HG03103 (cell line): ENCODE measurements at regions not wholly inside any gene's neighbourhood (a gene's known extent, or its start where the extent isn't known, plus 50 kb on each side); places are given as distances from the start of the nearest gene placed in this dataset.
"Not testable (repeated sequence)": the region's sequence is repeated elsewhere in the genome, so short reads cannot be mapped to it uniquely, and the experiment has no call there.

ENCODE experiments used
- ATAC-seq: cut with Tn5 transposase; IDR thresholded peaks from one replicate; pipeline ENCODE4 v1.9.1; 2021; ENCODE audit warnings: low read depth; ENCODE audit not compliant: unreplicated experiment

DNA sequence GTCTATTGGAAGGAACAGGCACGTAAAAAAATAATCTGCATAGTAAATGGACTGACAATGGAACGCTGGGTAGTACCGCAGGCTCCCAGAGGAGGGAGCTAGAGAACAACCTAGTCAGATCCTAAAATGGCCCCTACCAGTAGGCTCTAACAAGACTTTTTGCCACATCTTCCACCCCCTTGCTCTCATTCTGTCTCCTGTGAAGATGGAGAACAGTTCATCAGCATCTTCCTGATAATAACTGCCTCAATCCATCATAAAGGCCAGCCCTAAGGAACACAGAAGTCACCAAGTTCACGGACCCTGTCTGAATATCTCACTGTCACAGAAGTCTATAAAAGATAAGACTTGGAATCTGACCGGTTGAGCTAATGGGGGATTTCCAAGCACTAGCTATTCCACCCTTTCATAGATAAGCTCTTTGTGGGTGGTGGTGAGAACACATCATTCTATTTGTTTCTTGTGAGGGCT is 133.4 kb downstream of the SLC1A3 start:
- peak; percentile 47 for ATAC-seq

GRCh38 chr5:36740259-36740898 is 134.0 kb downstream of the SLC1A3 start:
- no peak for ATAC-seq

DNA sequence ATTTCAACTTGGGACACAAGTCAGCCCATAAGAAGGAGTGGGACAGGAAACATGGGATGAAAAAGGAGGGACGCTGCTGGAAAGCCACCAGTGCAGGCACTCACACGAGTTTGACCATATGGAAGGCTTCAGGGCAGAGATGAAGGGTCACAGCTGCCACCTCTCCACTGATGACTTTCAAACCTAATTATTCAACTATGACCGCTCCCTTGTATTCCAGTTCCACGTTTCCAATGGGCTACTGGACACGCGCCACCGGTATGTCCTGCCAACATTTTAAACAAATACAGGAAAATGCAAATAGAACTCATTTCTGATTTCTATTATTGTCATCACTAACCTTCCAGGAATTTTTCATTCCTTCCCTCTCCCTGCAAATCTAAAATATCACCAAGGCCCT is 134.7 kb downstream of the SLC1A3 start:
- ATAC-seq, result no peak

DNA sequence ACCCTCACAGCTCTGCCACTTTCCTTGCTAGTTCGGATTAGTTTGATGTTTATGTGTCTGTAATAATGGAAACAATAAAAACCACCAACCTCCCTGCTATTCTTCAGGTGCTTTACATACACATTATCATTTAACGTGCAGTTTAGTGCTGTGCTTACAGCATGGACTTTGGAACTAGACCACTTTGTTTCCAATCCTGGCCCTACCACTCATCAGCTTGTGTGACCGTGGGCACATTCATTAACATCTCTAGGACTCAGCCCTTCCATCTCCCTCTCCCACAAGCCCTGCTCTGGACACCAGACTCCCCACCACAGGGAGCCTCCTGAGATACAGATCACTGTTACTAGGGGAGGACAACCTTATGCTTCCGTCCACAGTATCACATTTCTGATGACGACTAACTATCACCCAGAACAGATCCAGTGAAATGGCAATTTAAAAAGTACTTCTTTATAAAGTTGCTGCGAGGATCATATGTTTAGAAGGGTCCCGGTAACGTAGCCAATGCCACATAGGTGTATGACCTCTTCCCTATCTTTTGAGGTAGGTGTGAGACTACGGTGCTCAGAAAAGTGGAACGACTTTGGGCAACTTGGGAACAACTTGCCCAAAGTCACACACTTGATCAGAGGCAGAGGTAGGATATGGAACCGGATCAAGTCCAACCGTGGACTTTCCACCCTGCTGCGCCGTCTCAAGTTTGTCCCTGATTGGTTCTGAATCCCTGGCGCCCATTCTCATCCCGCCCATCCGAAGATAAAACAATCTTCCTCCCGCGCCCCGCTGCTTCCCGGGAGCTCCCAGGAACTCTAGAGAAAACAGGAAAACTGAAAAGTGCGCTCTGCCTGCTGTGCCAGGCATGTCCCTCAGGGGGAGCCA is 132.4 kb upstream of the NIPBL start:
- no peak for ATAC-seq

DNA sequence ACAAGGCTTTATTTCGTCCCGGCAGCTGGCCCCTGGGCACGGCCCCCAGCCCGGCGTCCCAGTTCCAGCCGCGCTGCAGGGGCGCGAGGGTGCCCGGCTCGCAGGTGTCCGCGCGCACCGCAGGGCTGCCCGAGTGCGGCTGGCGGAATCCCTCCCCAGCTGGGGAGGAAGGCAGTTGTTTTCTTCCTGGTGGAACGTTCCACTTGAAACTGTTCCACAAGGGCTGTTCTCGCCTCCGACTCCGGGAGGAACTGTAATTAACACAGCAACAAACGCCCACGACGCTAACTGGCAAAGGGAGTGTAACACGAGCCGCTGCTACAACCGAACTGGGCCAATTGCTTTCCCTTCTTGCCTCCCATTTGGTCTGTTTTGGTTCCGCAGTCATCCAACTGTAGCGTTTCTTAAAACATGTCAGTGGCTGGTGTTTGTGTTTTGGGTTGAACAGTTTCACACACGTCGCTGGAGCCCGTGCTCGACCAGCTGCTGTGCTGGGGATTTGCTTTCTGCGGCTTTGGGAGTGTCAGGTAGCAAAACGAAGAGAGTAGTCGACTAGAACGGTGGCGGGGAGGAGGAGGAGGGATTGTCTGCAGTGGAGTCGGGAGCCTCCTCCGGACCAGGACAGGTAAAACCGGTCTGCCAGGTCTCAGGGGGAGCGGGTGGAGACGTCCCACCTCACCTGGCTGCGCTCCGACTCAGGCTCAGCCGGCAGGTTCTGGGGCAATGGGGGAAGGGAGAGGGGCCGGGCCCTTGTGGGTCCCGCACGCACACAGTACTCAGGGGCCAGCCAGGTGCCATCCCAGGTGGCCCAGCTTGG is 131.6 kb upstream of the NIPBL start:
- ATAC-seq, result peak; percentile 72

DNA sequence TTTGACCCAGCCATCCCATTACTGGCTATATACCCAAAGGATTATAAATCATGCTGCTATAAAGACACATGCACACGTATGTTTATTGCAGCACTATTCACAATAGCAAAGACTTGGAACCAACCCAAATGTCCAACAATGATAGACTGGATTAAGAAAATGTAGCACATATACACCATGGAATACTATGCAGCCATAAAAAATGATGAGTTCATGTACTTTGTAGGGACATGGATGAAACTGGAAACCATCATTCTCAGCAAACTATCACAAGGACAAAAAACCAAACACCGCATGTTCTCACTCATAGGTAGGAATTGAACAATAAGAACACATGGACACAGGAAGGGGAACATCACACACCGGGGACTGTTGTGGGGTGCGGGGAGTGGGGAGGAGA is 128.8 kb upstream of the NIPBL start:
- not testable (repeated sequence) for ATAC-seq

GRCh38 chr5:36751886-36752285 is 124.7 kb upstream of the NIPBL start:
- ATAC-seq, result no peak

GRCh38 chr5:36755342-36755741 is 121.2 kb upstream of the NIPBL start:
- no peak for ATAC-seq

DNA sequence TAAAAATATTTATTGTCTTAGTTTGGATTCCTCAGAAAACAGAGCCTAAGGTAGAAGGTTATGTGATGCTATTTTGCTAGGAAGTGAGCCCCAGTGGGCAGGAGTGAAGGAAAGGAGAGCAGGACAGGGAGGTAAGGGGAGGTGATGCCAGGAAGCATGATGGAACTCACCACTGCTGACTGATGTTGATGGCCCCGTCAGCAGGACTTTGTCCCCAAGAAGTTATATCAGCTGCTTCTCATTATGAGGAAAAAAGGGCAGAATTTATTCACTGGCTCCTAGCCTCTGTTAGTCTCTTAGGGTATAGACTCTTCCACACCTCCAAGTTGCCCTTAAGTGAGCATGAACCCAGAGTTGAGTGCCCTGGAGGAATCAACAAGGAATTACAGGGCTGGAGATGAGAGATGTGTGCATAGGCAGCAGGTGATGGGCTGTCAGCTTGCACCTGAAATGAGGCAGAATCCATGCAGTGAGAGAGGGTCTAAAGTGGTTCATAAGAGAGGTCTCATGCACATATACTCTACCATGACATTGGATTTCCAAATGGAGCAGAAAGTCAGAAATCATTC is 120.6 kb upstream of the NIPBL start:
- ATAC-seq, result no peak

DNA sequence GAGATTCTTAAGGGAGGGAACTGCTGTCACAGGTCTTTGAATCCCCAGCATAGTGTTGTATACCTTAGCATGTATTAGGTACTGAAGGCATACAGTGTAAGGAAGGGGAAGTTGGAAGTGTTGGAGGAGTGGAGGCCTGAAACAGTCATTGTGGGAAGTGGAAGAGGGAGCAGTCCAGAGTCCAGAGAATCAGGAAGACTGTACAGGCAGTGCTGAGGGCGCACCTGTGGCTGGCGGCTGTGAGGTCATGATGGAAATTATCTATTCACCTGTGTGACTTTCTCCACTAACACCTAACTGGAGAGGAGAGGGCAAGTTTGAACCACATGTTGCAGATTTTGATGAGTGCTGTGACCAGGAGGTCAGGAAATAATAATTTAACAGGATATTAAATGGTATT is 119.7 kb upstream of the NIPBL start:
- no peak for ATAC-seq

- no peak for ATAC-seq
These were observed 117.5 kb upstream of the NIPBL start for GRCh38 chr5:36759117-36759516.

GRCh38 chr5:36763454-36763853 is 113.1 kb upstream of the NIPBL start:
- no peak for ATAC-seq

GRCh38 chr5:36765876-36766275 is 110.7 kb upstream of the NIPBL start:
- ATAC-seq, result no peak

GRCh38 chr5:36766981-36767380 is 109.6 kb upstream of the NIPBL start:
- ATAC-seq, result no peak

GRCh38 chr5:36768450-36768849 is 108.1 kb upstream of the NIPBL start:
- ATAC-seq, result no peak

DNA sequence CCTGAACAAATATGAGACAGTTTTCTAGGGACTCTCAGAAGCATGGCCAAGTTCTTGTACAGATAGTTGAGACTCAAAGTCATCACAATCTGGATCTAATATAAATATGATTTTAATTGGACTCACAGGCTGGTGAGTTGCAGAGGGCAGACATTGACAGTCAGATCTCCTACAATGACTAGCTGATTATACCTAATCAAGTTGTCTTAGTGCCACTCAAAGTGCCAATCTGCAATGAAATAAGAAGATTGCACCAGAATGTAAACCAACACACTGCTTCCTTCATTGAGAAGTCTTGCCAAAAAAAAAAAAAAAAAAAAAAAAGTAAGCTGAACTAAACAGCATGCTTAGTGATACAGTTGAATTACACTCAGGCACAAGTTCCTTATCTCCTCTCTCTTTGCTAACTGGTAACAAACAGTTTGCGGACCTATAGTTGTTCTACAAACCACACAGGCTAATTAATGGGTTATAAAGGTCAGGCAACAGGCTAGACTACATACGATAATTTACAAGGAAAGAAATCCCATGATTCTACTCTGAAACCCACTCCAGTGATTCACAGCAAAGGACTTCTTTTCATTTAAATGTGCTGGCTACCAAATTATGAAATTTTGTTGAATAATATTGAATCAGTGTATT is 107.3 kb upstream of the NIPBL start:
- ATAC-seq, result no peak

- ATAC-seq, result no peak
These were observed 106.4 kb upstream of the NIPBL start for GRCh38 chr5:36770125-36770524.

DNA sequence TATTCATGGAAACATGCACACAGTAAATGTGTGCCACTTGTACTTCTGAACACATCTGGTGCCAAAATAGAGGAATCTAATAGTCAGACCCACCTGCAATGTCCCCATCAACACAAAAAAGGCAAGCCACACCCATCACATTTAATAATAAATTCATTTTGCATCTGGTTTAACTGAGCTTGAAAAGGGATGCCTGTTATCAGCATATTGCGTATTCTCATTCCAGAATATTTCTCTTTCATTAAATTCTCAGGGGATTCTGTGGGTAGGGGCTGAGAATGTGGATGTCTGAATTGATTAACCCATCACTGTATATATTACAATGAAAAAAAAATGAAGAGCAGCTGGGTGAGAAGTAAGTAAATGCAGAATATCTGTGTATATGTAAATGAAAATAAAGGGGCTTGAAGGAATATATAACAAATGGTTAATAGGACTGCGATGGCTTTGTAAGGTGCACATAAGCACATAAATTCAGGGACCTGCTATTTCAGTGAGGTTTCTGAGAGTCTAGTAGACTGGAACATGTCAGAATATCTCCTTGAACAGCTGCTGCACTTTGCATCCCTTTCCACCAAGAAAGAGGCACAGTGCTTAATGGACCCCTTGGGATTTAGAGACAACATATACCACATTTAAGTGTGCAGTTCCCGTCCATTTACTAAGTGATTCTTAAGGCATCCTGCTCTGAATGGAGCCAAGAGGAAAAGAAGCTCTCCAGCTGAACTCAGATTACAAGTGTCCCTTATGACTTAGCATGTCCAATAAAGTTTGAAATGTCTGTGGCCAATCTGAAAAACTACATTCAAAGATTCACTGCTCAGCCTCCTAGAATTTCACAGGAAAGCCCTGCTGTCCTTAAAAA is 104.1 kb upstream of the NIPBL start:
- no peak for ATAC-seq

- no peak for ATAC-seq
These were observed 99.3 kb upstream of the NIPBL start for GRCh38 chr5:36777105-36777757.
